ENCODE measurements at regions not wholly inside any gene's neighbourhood (a gene's known extent, or its start where the extent isn't known, plus 50 kb on each side); places are given as distances from the start of the nearest gene placed in this dataset.

- peak in 1 of 2 donors; percentile 29 for DNase-seq (ENCODE audit: low read depth in 2 of 2)
These were observed 438.1 kb downstream of the LMO4 start for GRCh38 chr1:87766737-87767136.

GRCh38 chr1:87778896-87779295 lies 450.2 kb downstream of the LMO4 start:
- no peak for DNase-seq (ENCODE audit: low read depth in 2 of 2)

GRCh38 chr1:87781554-87781953 lies 452.9 kb downstream of the LMO4 start:
- DNase-seq (ENCODE audit: low read depth in 2 of 2): no peak

- no peak for DNase-seq (ENCODE audit: low read depth in 2 of 2)
These were observed 454.6 kb downstream of the LMO4 start for GRCh38 chr1:87783315-87783714.

- no peak for DNase-seq (ENCODE audit: low read depth in 2 of 2)
These were observed 456.7 kb downstream of the LMO4 start for GRCh38 chr1:87785386-87785785.

- no peak for DNase-seq (ENCODE audit: low read depth in 2 of 2)
These were observed 457.5 kb downstream of the LMO4 start for GRCh38 chr1:87786229-87786628.

GRCh38 chr1:87786861-87787545 lies 458.3 kb downstream of the LMO4 start:
- DNase-seq (ENCODE audit: low read depth in 2 of 2): no peak

GRCh38 chr1:87787551-87787950 lies 458.9 kb downstream of the LMO4 start:
- no peak for DNase-seq (ENCODE audit: low read depth in 2 of 2)

GRCh38 chr1:87790756-87791155 lies 462.1 kb downstream of the LMO4 start:
- DNase-seq (ENCODE audit: low read depth in 2 of 2): no peak

- DNase-seq (ENCODE audit: low read depth in 2 of 2): no peak
These were observed 463.5 kb downstream of the LMO4 start for GRCh38 chr1:87791931-87792740.

GRCh38 chr1:87794788-87795614 lies 466.3 kb downstream of the LMO4 start:
- DNase-seq (ENCODE audit: low read depth in 2 of 2): peak; percentile 38 to 62

GRCh38 chr1:87795615-87796337 lies 467.1 kb downstream of the LMO4 start:
- no peak for DNase-seq (ENCODE audit: low read depth in 2 of 2)

GRCh38 chr1:87796471-87796901 lies 467.8 kb downstream of the LMO4 start:
- no peak for DNase-seq (ENCODE audit: low read depth in 2 of 2)

GRCh38 chr1:87799451-87799850 lies 470.8 kb downstream of the LMO4 start:
- DNase-seq (ENCODE audit: low read depth in 2 of 2): no peak

- DNase-seq (ENCODE audit: low read depth in 2 of 2): no peak
These were observed 471.3 kb downstream of the LMO4 start for GRCh38 chr1:87800006-87800405.

GRCh38 chr1:87803375-87803774 lies 474.7 kb downstream of the LMO4 start:
- no peak for DNase-seq (ENCODE audit: low read depth in 2 of 2)

- DNase-seq (ENCODE audit: low read depth in 2 of 2): no peak
These were observed 475.4 kb downstream of the LMO4 start for GRCh38 chr1:87804128-87804527.

- DNase-seq (ENCODE audit: low read depth in 2 of 2): peak in 1 of 2 donors; percentile 11
These were observed 477.1 kb downstream of the LMO4 start for GRCh38 chr1:87805666-87806378.

GRCh38 chr1:87806379-87807094 lies 477.9 kb downstream of the LMO4 start:
- DNase-seq (ENCODE audit: low read depth in 2 of 2): no peak

GRCh38 chr1:87810166-87810565 lies 481.5 kb downstream of the LMO4 start:
- DNase-seq (ENCODE audit: low read depth in 2 of 2): no peak
